Gastroesophageal sphincter (tissue), 4 donors: ENCODE measurements at regions not wholly inside any gene's neighbourhood (a gene's known extent, or its start where the extent isn't known, plus 50 kb on each side); places are given as distances from the start of the nearest gene placed in this dataset.

Experiments
- ATAC-seq: fragments of 150-250 bp; one replicate; pipeline ENCODE4 v1.9.1; 2016; ENCODE audit warnings: mild to moderate bottlenecking, moderate library complexity
- H3K27ac ChIP-seq, 4 donors: fragments of 200-600 bp; sonication (generic) in 3 of 4; 1 replicate in 3 of 4; 2 replicates in 1 of 4; pipeline ENCODE4 v1.5.1; 2016 to 2019
- H3K27me3 ChIP-seq: fragments of 200-600 bp; sonication (generic); one replicate; pipeline ENCODE4 v1.5.1; 2019
- H3K36me3 ChIP-seq, 2 donors: fragments of 200-600 bp; sonication (generic); one replicate each; pipeline ENCODE4 v1.5.1; 2019; ENCODE audit warnings: control low read depth in 1 of 2
- H3K4me1 ChIP-seq, 3 donors: fragments of 200-600 bp; sonication (generic); 1 replicate in 2 of 3; 2 replicates in 1 of 3; pipeline ENCODE4 v1.5.1; 2016 to 2019; ENCODE audit warnings: control low read depth in 2 of 3
- H3K4me3 ChIP-seq, 2 donors: fragments of 200-600 bp; sonication (generic); one replicate each; pipeline ENCODE4 v1.5.1; 2019; ENCODE audit warnings: mild to moderate bottlenecking in 1 of 2, moderate library complexity in 1 of 2
- H3K9me3 ChIP-seq, 3 donors: fragments of 200-600 bp; sonication (generic); one replicate each; pipeline ENCODE4 v1.5.1; 2017 to 2019; ENCODE audit warnings: control low read depth in 2 of 3
- CTCF ChIP-seq, 4 experiments: fragments of 200-600 bp in 2 of 4; fragments of 450-650 bp in 2 of 4; sonication (generic) in 1 of 4; IDR thresholded peaks; one replicate each; pipeline ENCODE4 v1.5.1; 2017 to 2019; ENCODE audit warnings: antibody characterized with exemption in 4 of 4, mild to moderate bottlenecking in 2 of 4, moderate library complexity in 2 of 4
- EP300 ChIP-seq: sonication (generic); formaldehyde crosslinking; IDR thresholded peaks from one replicate; pipeline ENCODE4 v1.6.1; 2017; ENCODE audit warnings: antibody characterized with exemption, mild to moderate bottlenecking
- POLR2A ChIP-seq, 2 donors: fragments of 450-650 bp; IDR thresholded peaks; one replicate each; pipeline ENCODE4 v1.6.1; 2017; ENCODE audit warnings: antibody characterized with exemption in 2 of 2, mild to moderate bottlenecking in 2 of 2, moderate library complexity in 1 of 2
- POLR2AphosphoS5 ChIP-seq: sonication (generic); formaldehyde crosslinking; IDR thresholded peaks from one replicate; pipeline ENCODE4 v1.6.1; 2017; ENCODE audit warnings: antibody characterized with exemption
- WGBS, 2 donors: methylation state at CpG; one replicate each; pipeline ENCODE4 v1.1.5; 2018; ENCODE audit warnings: low coverage in 1 of 2; 5-methylcytosine and 5-hydroxymethylcytosine counted together

DNA sequence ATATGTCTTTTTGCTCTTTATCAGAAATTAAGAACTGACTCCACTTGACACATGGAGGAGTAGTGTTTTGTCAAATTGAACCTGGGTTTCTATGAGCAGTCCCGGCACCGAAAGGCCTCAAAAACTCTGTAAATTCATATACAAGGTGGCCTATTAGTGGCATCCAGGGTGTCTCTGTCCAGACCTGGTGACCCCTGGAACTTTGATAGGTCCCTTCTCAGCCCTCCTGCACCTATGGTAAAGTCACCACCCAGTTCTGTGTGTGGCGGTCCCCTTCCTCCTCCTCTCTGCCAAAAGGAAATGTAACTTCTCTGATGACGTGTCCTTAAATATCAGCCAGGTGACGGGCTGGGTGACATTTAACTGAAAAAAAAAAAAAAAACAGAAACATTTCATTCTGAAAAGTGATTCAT lies 204.0 kb upstream of the FOXN3 start:
- no peak overlapping the region for H3K27ac ChIP-seq
- TF ChIP-seq POLR2AphosphoS5 (no peak), EP300 (no peak), POLR2A (IDR thresholded peaks at IDR 0.05) (no peak), CTCF (IDR thresholded peaks at IDR 0.05) (no peak)
- H3K27me3 ChIP-seq, result no peaks in the 10 kb centered on the region
- H3K9me3 ChIP-seq, result no peaks in the 10 kb centered on the region
- no peak overlapping the region for H3K4me3 ChIP-seq
- no peak for ATAC-seq
- H3K4me1 ChIP-seq, result peaks cover 0 to 46% (median 5%) of the 10 kb centered on the region in 3 donors
- no peaks in the 10 kb centered on the region for H3K36me3 ChIP-seq
- 93% methylated on average over 5 of the region's 5 CpGs; no CpG with 5 or more reads in 1 of the 2 donors for WGBS, 2 donors

DNA sequence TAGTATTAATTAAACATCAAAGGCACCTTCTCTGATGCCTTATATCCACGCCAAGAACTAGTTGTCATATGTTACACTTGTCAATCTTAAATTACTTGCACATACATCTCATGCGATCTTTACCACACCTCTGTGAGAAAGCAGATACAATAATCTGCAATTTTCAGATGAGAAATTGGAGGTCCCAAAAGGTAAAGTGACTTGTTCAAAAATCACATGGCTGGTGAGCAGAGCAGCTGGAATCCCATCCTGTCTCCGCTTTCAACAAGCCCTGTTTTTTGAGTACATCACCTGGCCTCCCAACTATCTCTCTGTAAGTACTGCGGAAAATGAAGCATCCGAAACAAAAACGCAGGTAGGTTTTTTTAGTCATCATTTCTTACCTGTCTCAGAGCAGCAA lies 203.4 kb upstream of the FOXN3 start:
- no peak for ATAC-seq
- Histone ChIP-seq H3K27ac (no peak overlapping the region), H3K4me3 (no peak overlapping the region), H3K27me3 (no peaks in the 10 kb centered on the region), H3K36me3 (no peaks in the 10 kb centered on the region), H3K9me3 (no peaks in the 10 kb centered on the region), H3K4me1 (peaks cover 0 to 48% (median 8%) of the 10 kb centered on the region in 3 donors)
- TF ChIP-seq POLR2A (IDR thresholded peaks at IDR 0.05) (no peak), CTCF (IDR thresholded peaks at IDR 0.05) (no peak), POLR2AphosphoS5 (no peak), EP300 (no peak)
- 100% methylated on average over 5 to 6 of the region's 6 CpGs for WGBS, 2 donors

- TF ChIP-seq EP300, result no peak
- no peak for TF ChIP-seq CTCF (IDR thresholded peaks at IDR 0.05)
- TF ChIP-seq POLR2AphosphoS5, result no peak
- TF ChIP-seq POLR2A (IDR thresholded peaks at IDR 0.05), result no peak
- no peaks in the 10 kb centered on the region for H3K9me3 ChIP-seq
- no peak for ATAC-seq
- peaks cover 0 to 43% (median 3%) of the 10 kb centered on the region in 3 donors for H3K4me1 ChIP-seq
- H3K27me3 ChIP-seq, result no peaks in the 10 kb centered on the region
- no peaks in the 10 kb centered on the region for H3K36me3 ChIP-seq
- WGBS, 2 donors, result 79 to 80% methylated on average over 4 of the region's 4 CpGs
- peak overlapping the region in 2 of 4 donors; percentile 78 to 83 for H3K27ac ChIP-seq
- peak overlapping the region; percentile 76 to 77 for H3K4me3 ChIP-seq
These were observed 202.6 kb upstream of the FOXN3 start for GRCh38 chr14:89619596-89619995.

DNA sequence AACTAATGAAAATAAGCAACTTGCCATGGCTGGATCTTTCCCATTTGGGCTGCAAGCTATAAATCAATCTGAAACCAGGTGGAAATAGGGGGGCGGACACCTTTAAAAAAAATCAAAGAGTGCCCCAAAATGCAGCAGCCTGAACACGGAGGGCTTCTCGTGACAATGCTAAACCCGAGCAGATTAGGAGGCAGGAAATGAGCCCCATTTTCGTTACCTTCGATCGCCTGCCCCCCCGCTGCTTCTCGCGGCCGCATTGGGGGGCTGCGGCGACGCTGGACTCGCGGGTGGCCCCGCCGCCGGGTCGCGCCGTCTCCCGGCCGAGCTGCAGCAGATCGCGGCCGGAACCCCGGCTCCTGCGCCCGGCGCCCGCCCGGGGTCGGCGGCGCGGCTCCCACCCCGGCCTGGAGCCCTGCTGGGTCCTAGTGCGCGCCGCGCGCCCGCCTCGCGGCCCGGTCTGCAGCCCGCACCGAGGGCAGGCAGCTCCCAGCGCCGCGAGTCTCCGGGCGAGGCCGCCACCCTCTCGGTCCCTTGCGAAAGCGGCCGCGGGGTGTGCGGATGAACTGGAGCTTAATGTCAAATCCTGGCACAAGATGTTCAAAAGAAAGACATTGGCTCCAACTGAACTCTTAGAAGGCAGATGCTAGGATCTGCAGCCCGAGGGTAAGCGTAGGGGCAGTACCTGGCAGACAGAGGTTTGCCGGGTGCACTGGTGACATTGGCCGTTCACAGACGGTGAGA lies 201.9 kb upstream of the FOXN3 start:
- no peak for TF ChIP-seq POLR2AphosphoS5
- peak in 1 of 2 donors; percentile 27 for TF ChIP-seq POLR2A (IDR thresholded peaks at IDR 0.05)
- no peak for TF ChIP-seq EP300
- TF ChIP-seq CTCF (IDR thresholded peaks at IDR 0.05), result peak in 2 of 4 experiments; percentile 5 to 11
- peak; percentile 91 for ATAC-seq
- H3K9me3 ChIP-seq, result no peaks in the 10 kb centered on the region
- no peaks in the 10 kb centered on the region for H3K36me3 ChIP-seq
- no peaks in the 10 kb centered on the region for H3K27me3 ChIP-seq
- peak overlapping the region in 3 of 4 donors; percentile 72 to 83 (median 78) for H3K27ac ChIP-seq
- H3K4me3 ChIP-seq, result peak overlapping the region; percentile 76 to 77
- peaks cover 0 to 44% (median 3%) of the 10 kb centered on the region in 3 donors for H3K4me1 ChIP-seq
- WGBS, 2 donors, result 0 to 3% methylated on average over 8 to 12 of the region's 66 CpGs

- 0 to 3% methylated on average over 6 of the region's 6 CpGs for whole genome bisulfite sequencing, 2 donors
- ATAC-seq, result no peak
- H3K36me3 ChIP-seq, result no peaks in the 10 kb centered on the region
These were observed 201.3 kb upstream of the FOXN3 start for GRCh38 chr14:89618330-89618708.

More at GRCh38 chr14:89618330-89618708, 201.3 kb upstream of the FOXN3 start:
- Histone ChIP-seq H3K27me3 (no peaks in the 10 kb centered on the region), H3K4me3 (peak overlapping the region; percentile 76 to 77), H3K4me1 (peaks cover 0 to 50% (median 3%) of the 10 kb centered on the region in 3 donors), H3K9me3 (no peaks in the 10 kb centered on the region), H3K27ac (peak overlapping the region; percentile 18 to 83 (median 76))
- TF ChIP-seq CTCF (IDR thresholded peaks at IDR 0.05) (no peak), EP300 (no peak)
